ENCODE measurements at regions not wholly inside any gene's neighbourhood (a gene's known extent, or its start where the extent isn't known, plus 50 kb on each side); places are given as distances from the start of the nearest gene placed in this dataset.
"Not testable (repeated sequence)": the region's sequence is repeated elsewhere in the genome, so short reads cannot be mapped to it uniquely, and the experiment has no call there.

DNA sequence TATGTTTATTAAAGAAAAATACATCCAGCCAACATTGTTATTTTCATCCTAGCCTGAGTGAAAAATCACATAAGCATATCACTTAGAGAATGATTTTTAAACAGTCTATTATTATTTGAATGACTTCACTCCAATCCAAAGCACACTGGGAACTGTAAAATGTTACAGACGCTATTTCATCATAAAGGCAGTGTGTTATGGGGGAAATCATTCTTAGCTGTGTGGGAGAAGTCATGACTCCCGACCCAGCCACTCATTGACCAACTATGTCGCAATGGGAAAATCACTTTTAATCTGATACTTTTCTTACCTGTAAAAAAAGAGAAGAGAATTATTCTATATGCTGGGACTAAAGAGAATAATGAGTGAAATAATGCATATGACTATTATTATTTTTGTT lies 653.6 kb downstream of the TTLL7 start:
- not testable (repeated sequence) for DNase-seq

DNA sequence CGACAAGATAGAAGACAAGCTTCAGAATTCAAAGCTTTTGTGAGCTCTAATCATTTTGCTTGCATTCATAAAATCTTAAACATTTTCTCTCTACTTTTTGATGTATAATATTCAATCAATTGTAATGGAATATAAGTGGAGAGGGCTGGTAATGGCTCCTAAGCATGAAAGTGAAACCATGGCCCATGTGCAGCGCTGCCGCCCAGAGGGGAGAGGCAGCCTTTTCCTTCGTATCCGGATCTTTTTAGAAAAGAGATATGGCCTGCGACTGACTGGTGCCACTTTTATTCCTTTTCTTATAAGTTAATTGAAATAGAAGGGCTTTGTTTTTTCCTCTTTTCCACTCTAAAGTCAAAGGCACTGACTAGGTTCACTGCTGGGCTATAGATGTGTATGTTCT lies 655.2 kb downstream of the TTLL7 start:
- not testable (repeated sequence) for DNase-seq

GRCh38 chr1:83342995-83343394 lies 655.9 kb downstream of the TTLL7 start:
- not testable (repeated sequence) for DNase-seq

DNA sequence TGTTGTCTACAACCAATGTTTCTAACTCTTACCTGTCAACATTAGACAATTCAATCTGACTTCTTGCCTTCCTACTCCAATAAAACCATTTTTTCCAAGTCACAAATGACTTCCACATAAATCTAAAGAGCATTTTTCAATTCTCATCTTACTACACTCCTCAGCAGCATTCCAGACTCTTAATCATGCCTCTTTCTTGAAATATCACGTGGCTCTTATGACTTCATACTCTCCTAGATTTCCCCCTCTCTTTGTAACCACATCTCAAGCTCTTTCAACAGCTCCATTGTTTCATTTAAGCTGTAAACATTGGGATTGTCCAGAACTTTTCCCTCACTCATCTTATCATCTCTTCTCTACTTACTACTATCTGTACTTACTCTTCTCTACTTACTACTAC lies 666.6 kb downstream of the TTLL7 start:
- not testable (repeated sequence) for DNase-seq

- DNase-seq: no peak
Observed at GRCh38 chr1:83318366-83318765, 680.6 kb downstream of the TTLL7 start.

GRCh38 chr1:83315446-83315845 lies 683.5 kb downstream of the TTLL7 start:
- DNase-seq: not testable (repeated sequence)

GRCh38 chr1:83310161-83310560 lies 688.8 kb downstream of the TTLL7 start:
- not testable (repeated sequence) for DNase-seq

GRCh38 chr1:83309035-83309434 lies 689.9 kb downstream of the TTLL7 start:
- not testable (repeated sequence) for DNase-seq

GRCh38 chr1:83306811-83307210 lies 692.1 kb downstream of the TTLL7 start:
- not testable (repeated sequence) for DNase-seq

DNA sequence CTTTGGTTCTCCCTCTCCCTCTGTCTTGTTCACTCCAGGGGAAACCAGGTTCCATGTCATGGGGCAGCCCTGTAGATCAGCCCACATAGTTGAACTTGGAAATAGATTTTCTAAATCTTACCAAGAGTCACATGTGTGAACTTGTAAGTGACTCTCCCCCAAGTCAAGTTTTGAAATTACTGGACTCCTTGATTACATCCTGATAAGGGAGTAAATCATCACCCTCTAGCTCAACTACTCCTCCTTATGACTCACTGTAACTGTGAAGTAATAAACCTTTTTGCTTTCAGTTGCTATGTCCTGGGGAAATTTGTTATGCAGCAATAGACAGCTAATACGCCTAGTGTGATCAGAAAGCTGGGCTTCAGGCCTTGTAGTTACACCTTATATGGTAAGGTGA lies 703.3 kb downstream of the TTLL7 start:
- not testable (repeated sequence) for DNase-seq

DNA sequence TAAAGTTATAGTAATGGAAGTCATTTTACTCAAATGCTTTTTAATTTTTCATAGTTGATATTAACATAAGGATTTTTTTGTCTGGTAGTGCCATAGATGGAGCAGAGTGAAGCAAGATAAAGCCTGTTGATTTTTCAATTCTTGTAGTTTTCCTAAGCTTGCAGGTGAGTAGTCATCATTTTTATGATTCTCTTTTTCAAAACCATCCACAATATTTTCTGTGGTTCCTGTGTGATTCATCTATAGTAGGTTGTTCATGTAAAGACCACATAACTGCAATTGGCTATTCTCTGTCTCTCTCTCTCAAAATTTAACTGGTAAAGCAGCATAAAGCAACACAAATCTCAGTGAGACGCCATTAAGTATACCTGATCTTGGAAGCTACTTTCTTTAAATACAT lies 711.5 kb downstream of the TTLL7 start:
- DNase-seq: not testable (repeated sequence)

DNA sequence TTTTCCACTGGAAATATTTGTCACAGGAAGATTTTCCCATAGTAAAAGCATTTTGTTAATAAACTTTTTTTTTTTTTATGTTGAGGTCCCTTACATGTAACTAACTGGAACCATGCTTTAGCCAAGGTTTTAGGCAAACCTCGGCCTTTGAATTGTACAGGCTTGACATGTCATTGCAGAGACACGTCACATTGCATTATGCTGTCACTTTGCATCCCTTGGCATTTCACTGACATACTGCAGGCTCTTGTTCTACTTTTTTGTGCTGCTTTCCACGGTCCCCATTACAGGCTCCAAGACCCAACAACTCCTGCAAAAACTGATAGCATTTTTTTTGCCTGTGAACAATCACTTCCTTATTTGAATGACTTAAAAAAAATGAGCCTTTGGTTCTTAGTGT lies 724.3 kb downstream of the TTLL7 start:
- not testable (repeated sequence) for DNase-seq

GRCh38 chr1:83272484-83272883 lies 726.4 kb downstream of the TTLL7 start:
- DNase-seq: not testable (repeated sequence)

DNA sequence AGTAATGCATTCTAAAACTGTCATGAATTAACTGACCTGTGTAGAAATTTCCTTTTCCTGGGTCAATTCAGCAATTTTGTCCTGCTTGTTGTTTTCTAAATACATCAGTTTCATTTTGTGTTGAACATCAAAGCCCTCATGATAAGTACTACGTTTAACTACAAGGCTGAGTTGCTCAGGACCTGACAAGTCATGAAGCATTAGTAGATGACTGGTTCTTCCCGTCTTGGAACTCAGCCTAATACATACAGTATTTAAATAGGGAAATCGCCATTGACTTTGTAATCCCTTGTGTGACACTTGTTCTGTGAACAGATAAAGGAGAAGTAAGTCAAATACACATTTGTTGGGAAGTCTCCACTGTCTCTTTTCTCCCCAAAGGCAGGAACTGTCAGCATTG lies 727.1 kb downstream of the TTLL7 start:
- not testable (repeated sequence) for DNase-seq

DNA sequence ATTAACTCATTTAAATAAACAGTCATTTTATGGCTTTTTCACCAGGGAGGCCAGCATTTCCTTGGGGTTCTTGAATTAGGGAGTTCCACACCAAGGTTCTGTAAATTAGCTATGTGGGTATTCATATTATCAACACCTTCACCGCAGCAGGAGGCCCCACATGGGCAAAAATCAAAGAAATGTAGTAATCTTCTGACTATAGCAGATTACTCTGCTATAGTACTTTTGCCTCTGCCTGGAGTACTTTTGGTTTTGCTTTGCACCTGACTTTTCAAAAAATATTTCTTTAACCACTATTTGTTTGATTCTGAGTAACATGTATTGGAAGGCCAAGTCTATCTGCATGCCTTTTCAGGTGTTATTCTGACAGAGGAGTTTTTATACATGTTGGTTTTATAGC lies 728.1 kb downstream of the TTLL7 start:
- DNase-seq: not testable (repeated sequence)

DNA sequence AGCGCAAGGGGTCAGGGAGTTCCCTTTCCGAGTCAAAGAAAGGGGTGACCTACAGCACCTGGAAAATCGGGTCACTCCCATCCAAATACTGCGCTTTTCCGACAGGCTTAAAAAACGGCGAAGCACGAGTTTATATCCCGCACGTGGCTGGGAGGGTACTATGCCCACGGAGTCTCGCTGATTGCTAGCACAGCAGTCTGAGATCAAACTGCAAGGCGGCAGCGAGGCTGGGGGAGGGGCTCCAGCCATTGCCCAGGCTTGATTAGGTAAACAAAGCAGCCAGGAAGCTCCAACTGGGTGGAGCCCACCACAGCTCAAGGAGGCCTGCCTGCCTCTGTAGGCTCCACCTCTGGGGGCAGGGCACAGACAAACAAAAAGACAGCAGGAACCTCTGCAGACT lies 735.1 kb downstream of the TTLL7 start:
- DNase-seq: not testable (repeated sequence)

DNA sequence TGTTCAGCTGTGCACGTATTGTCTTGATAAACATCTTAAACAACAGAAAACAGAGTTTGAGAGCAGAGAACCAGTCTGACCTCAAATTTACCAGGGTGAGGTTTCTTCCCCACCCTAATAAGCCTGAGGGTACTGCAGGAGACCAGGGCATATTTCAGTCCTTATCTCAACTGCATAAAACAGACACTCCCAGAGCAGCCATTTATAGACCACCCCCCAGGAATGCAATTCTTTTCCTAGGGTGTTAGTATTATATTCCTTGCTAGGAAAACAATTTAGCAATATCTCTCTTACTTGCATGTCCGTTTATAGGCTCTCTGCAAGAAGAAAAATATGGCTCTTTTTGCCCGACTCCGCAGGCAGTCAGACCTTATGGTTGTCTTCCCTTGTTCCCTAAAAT lies 747.2 kb downstream of the TTLL7 start:
- not testable (repeated sequence) for DNase-seq

- not testable (repeated sequence) for DNase-seq
Observed at GRCh38 chr1:83246780-83247179, 752.2 kb downstream of the TTLL7 start.

- not testable (repeated sequence) for DNase-seq
Observed at GRCh38 chr1:83244832-83245231, 754.1 kb downstream of the TTLL7 start.

GRCh38 chr1:83239568-83239967 lies 759.4 kb downstream of the TTLL7 start:
- DNase-seq: not testable (repeated sequence)

GRCh38 chr1:83238654-83239053 lies 760.3 kb downstream of the TTLL7 start:
- DNase-seq: not testable (repeated sequence)

DNA sequence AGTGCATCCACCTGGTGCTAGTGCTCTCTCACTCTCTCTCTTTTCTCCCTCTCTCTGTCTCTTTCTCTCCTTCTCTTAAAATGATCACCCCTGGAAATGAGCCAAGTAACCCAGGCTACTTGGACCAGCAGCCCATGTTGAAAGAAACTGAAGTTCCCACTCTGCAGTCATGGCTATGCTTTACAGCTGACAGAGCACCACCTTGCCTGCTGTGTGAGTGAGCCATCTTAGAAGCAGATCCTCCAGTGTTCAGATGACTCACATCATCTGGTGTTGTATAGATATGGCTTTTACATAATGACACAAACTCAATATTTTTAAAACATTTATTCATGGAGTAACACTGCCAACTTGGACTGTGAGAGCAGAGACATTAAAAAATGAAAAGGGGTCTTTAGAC lies 779.1 kb downstream of the TTLL7 start:
- not testable (repeated sequence) for DNase-seq

DNA sequence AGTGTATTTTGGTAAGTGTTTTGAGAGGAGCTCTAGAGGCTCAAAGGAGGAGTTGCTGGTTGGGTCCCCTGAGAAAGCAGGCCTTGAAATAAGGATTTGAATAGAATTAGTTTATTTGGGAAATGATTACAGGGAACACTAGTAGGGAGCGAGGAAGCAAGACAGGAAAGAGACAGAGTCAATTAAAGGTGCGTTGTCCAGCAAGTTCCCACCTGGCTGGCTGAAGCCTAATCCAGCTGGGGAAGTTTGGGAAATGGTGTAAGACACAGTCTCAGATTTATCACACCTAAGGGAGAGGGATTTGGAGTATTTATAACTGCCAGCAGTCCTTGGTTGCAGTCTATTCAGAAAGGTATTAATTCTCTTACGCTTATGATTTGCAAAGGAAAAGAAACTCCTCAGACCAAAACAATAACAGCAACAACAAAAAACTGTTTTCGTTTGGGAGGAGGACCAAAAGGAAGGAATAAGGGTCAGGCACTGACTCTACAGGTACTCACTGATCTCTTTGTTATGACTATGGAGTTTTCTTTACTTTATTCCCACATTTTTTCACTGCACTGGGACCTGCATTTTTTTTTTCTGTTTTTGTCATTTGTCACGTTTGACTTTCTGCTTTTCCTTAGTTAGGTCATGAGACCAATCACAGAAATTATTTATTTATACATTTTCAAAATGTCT lies 780.8 kb downstream of the TTLL7 start:
- DNase-seq: not testable (repeated sequence)

DNA sequence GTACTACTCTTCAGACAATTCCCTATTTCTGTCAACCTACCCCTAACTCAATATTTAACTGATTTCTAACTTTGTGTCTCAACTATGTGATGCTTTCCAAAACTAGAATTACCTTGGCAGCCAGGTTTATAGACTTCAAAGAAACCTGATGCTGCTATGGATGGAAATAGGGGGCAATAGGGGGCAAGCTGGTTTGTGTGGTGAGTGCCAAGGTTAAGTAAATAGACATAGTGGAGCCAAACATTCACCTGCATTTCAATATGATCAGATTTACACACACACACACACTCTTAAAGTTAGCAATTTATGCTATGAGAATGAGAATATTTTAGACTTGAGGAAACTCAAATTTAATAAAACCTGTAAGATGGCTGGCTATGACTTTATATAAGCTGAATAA lies 784.6 kb downstream of the TTLL7 start:
- DNase-seq: not testable (repeated sequence)

- not testable (repeated sequence) for DNase-seq
Observed at GRCh38 chr1:83213648-83214047, 785.3 kb downstream of the TTLL7 start.

All from activated gamma-delta T cell treated with Interleukin-2 at 50 U/mL for 16 hours (primary cell).